GM23338 (cell line): ENCODE measurements at regions not wholly inside any gene's neighbourhood (a gene's known extent, or its start where the extent isn't known, plus 50 kb on each side); places are given as distances from the start of the nearest gene placed in this dataset.
"Not testable (repeated sequence)": the region's sequence is repeated elsewhere in the genome, so short reads cannot be mapped to it uniquely, and the experiment has no call there.

Source experiments
- EZH2 ChIP-seq: fragments of 200-600 bp; sonication (generic); IDR thresholded peaks from one replicate; pipeline ENCODE4 v1.8.0; 2017; ENCODE audit warnings: antibody characterized with exemption, mild to moderate bottlenecking, low read depth; ENCODE audit not compliant: unreplicated experiment
- POLR2AphosphoS5 ChIP-seq: IDR thresholded peaks from 2 replicates; pipeline ENCODE4 v1.6.1; 2016; ENCODE audit warnings: antibody characterized with exemption, low read depth
- TF ChIP-seq, protein P1 (sequence below), 2 experiments: fragments of 200-600 bp in 1 of 2; sonication (generic) in 1 of 2; conservative IDR thresholded peaks; 2 replicates each; pipeline versions ENCODE4 v1.5.1 to v1.6.1; 2016 to 2017; ENCODE audit warnings: antibody characterized with exemption in 2 of 2, low read depth in 2 of 2, mild to moderate bottlenecking in 2 of 2, moderate library complexity in 1 of 2

DNA sequence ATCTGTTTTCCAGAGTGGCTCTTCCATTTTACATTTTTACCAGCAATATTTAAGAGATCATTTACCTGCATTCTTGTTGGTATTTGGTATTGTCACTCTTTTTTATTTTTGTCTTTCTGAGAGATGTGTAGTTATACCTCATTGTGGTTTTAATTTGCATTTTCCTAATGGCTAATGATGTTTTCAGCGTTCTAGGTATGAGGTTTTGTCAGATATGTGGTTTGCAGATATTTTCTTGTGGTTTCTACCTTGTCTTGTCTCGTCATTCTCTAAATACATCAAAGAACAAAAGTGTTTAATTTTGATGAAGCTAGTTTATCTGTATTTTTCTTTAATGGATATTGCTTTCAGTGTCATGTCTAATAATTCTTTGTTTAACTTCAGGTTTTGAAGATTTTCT lies 110.9 kb upstream of the PLGLB1 start:
- TF ChIP-seq, protein P1, sequence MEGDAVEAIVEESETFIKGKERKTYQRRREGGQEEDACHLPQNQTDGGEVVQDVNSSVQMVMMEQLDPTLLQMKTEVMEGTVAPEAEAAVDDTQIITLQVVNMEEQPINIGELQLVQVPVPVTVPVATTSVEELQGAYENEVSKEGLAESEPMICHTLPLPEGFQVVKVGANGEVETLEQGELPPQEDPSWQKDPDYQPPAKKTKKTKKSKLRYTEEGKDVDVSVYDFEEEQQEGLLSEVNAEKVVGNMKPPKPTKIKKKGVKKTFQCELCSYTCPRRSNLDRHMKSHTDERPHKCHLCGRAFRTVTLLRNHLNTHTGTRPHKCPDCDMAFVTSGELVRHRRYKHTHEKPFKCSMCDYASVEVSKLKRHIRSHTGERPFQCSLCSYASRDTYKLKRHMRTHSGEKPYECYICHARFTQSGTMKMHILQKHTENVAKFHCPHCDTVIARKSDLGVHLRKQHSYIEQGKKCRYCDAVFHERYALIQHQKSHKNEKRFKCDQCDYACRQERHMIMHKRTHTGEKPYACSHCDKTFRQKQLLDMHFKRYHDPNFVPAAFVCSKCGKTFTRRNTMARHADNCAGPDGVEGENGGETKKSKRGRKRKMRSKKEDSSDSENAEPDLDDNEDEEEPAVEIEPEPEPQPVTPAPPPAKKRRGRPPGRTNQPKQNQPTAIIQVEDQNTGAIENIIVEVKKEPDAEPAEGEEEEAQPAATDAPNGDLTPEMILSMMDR (conservative IDR thresholded peaks at IDR 0.05; ENCODE audit: low read depth in 2 of 2) = not testable (repeated sequence)
- TF ChIP-seq EZH2, POLR2AphosphoS5: not testable (repeated sequence)
